ENCODE measurements at regions not wholly inside any gene's neighbourhood (a gene's known extent, or its start where the extent isn't known, plus 50 kb on each side); places are given as distances from the start of the nearest gene placed in this dataset.
A peak's percentile ranks its signal among the peaks of the same experiment; 100 is the strongest.

DNA sequence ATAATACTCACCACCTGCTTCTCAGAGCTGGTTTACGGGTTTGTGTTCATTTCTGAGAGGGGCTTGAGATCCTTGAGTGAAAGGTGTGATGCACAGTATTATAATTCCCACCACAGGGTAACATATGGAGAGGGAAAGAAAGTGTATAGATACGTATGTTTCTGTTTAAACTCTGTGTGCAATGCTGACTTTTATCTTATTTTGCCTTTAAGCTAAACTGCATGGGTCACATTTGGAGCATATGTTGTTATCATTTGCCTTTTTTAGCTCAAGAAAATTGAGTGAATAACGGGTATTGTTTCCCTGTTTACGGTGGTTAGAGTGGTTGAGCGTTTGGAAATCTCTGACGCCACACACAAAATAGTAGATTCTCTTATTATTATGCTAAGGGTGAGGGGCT lies 191.1 kb upstream of the NFIA start:
- Histone ChIP-seq H3K14ac (ENCODE audit: insufficient read length) (no peak overlapping the region), H4K20me1 (replicated peaks in 1 of 2; ENCODE audit: control insufficient read depth in 1 of 2, insufficient read depth in 2 of 2, low read length in 2 of 2) (no peaks in the 10 kb centered on the region), H3K9me3 (ENCODE audit: insufficient read depth in 2 of 2, low read depth in 1 of 2, low read length in 1 of 2) (no peaks in the 10 kb centered on the region), H2BK12ac (ENCODE audit: low read depth, low read length) (no peak overlapping the region), H3K4me3 (ENCODE audit: extremely low read depth in 1 of 4, insufficient read depth in 2 of 4, low read depth in 3 of 4, low read length in 4 of 4) (no peak overlapping the region), H3K27ac (ENCODE audit: low read depth, low read length) (no peak overlapping the region), H3K23ac (ENCODE audit: insufficient read length) (no peak overlapping the region), H3K27me3 (replicated peaks in 1 of 4; ENCODE audit: control insufficient read depth in 3 of 4, extremely low read depth in 1 of 4, insufficient read depth in 3 of 4, low read length in 3 of 4) (no peaks in the 10 kb centered on the region), H3K36me3 (ENCODE audit: control insufficient read depth in 2 of 4, insufficient read depth in 4 of 4, low read length in 3 of 4) (no peaks in the 10 kb centered on the region), H3K18ac (ENCODE audit: extremely low read depth, low read length) (no peak overlapping the region), H2BK20ac (ENCODE audit: low read length) (no peak overlapping the region), H3K23me2 (ENCODE audit: low read depth, low read length) (no peaks in the 10 kb centered on the region), H2AFZ (ENCODE audit: low read length) (0 out of 2 replicates have a peak overlapping the region, but pooled peaks have one; percentile 22), H3K79me2 (ENCODE audit: control insufficient read depth in 1 of 2, insufficient read depth in 2 of 2, low read length in 2 of 2) (no peaks in the 10 kb centered on the region), H4K91ac (replicated peaks; ENCODE audit: insufficient read length, low read length) (no peak overlapping the region), H4K8ac (ENCODE audit: extremely low read depth, insufficient read depth, low read length) (no peak overlapping the region), H2BK5ac (ENCODE audit: low read depth, low read length) (no peak overlapping the region), H3K4me1 (replicated peaks in 1 of 4; ENCODE audit: control insufficient read depth in 3 of 4, insufficient read depth in 4 of 4, low read length in 3 of 4) (peaks cover 2 to 19% (median 14%) of the 10 kb centered on the region in 4 experiments), H3K56ac (replicated peaks; ENCODE audit: insufficient read length, low read depth, low read length) (no peak overlapping the region), H3K79me1 (ENCODE audit: low read depth, low read length) (no peaks in the 10 kb centered on the region), H3K9ac (replicated peaks in 1 of 4; ENCODE audit: extremely low read depth in 1 of 4, low read depth in 3 of 4, low read length in 3 of 4) (no peak overlapping the region), H3K4ac (replicated peaks; ENCODE audit: insufficient read length, low read depth, low read length) (no peak overlapping the region), H2BK15ac (ENCODE audit: low read length) (no peak overlapping the region), H4K5ac (ENCODE audit: insufficient read length, low read depth, low read length) (no peak overlapping the region), H2AK5ac (ENCODE audit: low read depth, low read length) (no peak overlapping the region), H2BK120ac (replicated peaks; ENCODE audit: low read depth, low read length) (no peak overlapping the region), H3K4me2 (ENCODE audit: insufficient read depth in 1 of 2, low read depth in 2 of 2, low read length in 2 of 2) (no peak overlapping the region)
- DNase-seq (ENCODE audit: low read depth in 1 of 2, low spot score in 2 of 2) (no peak), FAIRE-seq (no peak)
- ChIA-PET POLR2A (ENCODE audit: partially characterized antibody) (no interaction called here), CTCF (ENCODE audit: partially characterized antibody) (interaction anchor here (1.0 to 1.3 kb wide), 2 partner anchors 43 to 151 kb away, joined by 3 to 5 read pairs; no protein-coding TSS in a partner anchor)
- no peak for TF ChIP-seq TBP (IDR thresholded peaks at IDR 0.05; ENCODE audit: low read depth, low read length)
- TF ChIP-seq TAF7 (optimal IDR thresholded peaks at IDR 0.05; ENCODE audit: borderline replicate concordance, low read depth, low read length): no peak
- no peak for TF ChIP-seq ATF2 (IDR thresholded peaks at IDR 0.05; ENCODE audit: low read length)
- no peak for TF ChIP-seq TAF1 (IDR thresholded peaks at IDR 0.05; ENCODE audit: low read depth, low read length)
- no peak for TF ChIP-seq NANOG (IDR thresholded peaks at IDR 0.05; ENCODE audit: insufficient read depth, low read depth, low read length, poor library complexity, severe bottlenecking)
- WGBS, 2 experiments (ENCODE audit: extremely low coverage in 1 of 2, insufficient coverage in 1 of 2, insufficient read length in 1 of 2, insufficient replicate concordance in 2 of 2, low coverage in 1 of 2, low lambda C conversion rate in 2 of 2, missing lambda C conversion rate in 1 of 2): 85% methylated on average over 6 of the region's 6 CpGs; no CpG with 5 or more reads in 1 of the 2 experiments
